ENCODE measurements at regions not wholly inside any gene's neighbourhood (a gene's known extent, or its start where the extent isn't known, plus 50 kb on each side); places are given as distances from the start of the nearest gene placed in this dataset.
"Not testable (repeated sequence)": the region's sequence is repeated elsewhere in the genome, so short reads cannot be mapped to it uniquely, and the experiment has no call there.

DNA sequence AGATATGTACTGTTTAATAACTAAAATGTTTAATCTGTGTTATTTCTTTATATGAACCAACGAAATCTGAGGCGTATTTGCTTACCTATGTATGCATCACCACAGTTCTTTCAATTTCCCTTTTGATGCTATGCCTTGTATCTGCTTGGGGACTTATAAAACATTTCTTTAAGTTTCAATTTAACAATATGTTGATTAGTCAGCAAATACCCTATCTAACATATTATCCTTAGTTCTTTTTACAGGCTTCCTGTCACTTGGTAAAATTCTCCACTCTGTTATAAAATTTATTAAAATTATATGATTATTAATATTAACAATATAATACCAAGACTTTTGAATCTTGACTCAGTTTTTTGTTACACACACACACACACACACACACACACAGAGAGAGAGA is 174.3 kb downstream of the CPS1 start:
- Mint-ChIP-seq H3K36me3 (ENCODE audit: low read depth) (no peaks in the 10 kb centered on the region), H3K9me3 (peaks cover 3% of the 10 kb centered on the region), H3K4me3 (no peak overlapping the region), H3K4me1 (ENCODE audit: low read depth) (no peaks in the 10 kb centered on the region), H3K27ac (no peak overlapping the region), H3K27me3 (ENCODE audit: low read depth) (no peaks in the 10 kb centered on the region)
- intact Hi-C loops (cut with micrococcal nuclease): no loop called here
- DNase-seq: no peak
- CTCF ChIA-PET: no interaction called here

DNA sequence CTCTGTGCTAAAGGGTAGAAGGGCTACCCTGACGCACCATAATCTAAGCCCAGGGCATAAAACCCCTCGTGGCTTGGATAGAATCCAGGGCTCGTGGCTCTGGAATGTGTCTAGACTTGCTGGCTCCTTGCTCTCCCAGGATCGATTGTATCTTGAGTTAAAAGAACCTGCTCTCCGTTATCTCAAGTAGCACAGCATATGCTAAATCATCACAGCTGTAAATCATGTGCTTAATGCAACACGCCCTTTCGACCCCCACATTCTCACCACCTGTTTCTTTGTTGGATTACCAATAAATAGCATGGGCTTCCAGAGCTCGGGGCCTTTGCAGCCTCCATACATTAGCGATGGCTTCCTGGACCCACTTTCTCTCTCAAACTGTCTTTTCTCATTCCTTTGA is 190.4 kb downstream of the CPS1 start:
- DNase-seq; H3K4me3 Mint-ChIP-seq; intact Hi-C loops (cut with micrococcal nuclease); H3K27ac Mint-ChIP-seq; H3K36me3 Mint-ChIP-seq (ENCODE audit: low read depth); H3K9me3 Mint-ChIP-seq; CTCF ChIA-PET; H3K4me1 Mint-ChIP-seq (ENCODE audit: low read depth); H3K27me3 Mint-ChIP-seq (ENCODE audit: low read depth): not testable (repeated sequence)

DNA sequence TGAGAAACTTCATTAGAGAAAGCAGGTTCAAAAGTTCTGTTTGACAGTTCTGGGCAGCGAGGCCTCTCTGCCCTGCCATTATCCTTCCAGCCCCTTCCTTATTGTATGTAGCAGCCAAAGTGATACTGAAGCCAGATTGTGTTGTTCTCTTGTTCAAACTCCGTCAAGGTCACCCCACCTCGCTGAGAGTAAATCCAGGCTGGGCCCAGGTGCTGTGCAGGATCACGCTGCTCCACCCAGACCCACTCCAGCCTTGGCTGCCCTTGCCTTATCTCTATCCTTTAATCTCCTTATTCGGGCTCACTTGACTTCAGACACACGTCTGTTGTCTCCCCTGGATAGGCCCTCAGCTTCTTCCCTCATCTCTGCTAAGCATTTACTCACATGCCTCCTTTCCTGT is 196.1 kb downstream of the CPS1 start:
- Mint-ChIP-seq H3K4me3 (no peak overlapping the region), H3K27ac (no peak overlapping the region), H3K4me1 (ENCODE audit: low read depth) (no peaks in the 10 kb centered on the region), H3K27me3 (ENCODE audit: low read depth) (peaks cover 2% of the 10 kb centered on the region), H3K36me3 (ENCODE audit: low read depth) (no peaks in the 10 kb centered on the region), H3K9me3 (no peaks in the 10 kb centered on the region)
- CTCF ChIA-PET: no interaction called here
- intact Hi-C loops (cut with micrococcal nuclease): no loop called here
- no peak for DNase-seq

DNA sequence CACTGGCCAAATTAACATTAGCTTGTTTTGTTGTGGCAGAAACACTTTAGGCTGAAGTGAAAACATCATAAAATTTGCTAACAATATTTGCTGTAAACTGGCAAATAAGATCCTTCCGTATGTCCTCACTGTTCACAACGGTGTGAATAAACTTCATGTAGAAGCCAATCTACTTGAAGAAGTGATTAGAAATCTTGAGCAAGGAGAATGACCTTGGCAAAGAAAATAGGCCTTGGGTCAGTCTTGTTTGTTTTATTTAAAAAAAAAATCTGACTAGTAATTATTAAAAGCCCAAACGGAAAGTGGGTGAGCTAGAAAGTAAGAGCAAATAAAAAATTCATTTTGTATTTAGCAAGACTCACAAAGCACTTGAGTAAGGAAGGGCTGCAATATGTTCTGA is 197.0 kb downstream of the CPS1 start:
- H3K27me3 Mint-ChIP-seq (ENCODE audit: low read depth): peaks cover 2% of the 10 kb centered on the region
- no peak overlapping the region for H3K27ac Mint-ChIP-seq
- H3K36me3 Mint-ChIP-seq (ENCODE audit: low read depth): no peaks in the 10 kb centered on the region
- H3K9me3 Mint-ChIP-seq: no peaks in the 10 kb centered on the region
- CTCF ChIA-PET: no interaction called here
- H3K4me1 Mint-ChIP-seq (ENCODE audit: low read depth): no peaks in the 10 kb centered on the region
- intact Hi-C loops (cut with micrococcal nuclease): no loop called here
- H3K4me3 Mint-ChIP-seq: no peak overlapping the region
- no peak for DNase-seq

DNA sequence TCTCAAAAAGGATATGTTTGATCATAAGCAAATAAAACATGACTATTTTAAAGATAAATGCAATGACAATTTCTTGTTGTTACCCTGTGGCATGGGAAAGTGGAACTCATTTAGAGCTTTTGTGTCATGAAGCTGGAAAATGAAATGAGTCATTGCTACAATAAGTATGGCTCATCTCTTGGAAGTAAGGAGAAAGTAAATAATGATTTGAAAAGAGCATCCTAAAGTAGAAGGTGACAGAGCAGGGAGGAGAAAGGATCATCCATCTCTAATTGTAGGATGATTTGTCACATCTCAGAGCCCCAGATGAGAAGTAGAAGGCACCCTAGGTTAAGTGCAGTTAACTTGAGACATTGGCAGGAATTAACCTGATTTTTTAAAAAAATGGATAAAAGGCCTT is 200.5 kb downstream of the CPS1 start:
- CTCF ChIA-PET: no interaction called here
- no peak overlapping the region for H3K27ac Mint-ChIP-seq

DNA sequence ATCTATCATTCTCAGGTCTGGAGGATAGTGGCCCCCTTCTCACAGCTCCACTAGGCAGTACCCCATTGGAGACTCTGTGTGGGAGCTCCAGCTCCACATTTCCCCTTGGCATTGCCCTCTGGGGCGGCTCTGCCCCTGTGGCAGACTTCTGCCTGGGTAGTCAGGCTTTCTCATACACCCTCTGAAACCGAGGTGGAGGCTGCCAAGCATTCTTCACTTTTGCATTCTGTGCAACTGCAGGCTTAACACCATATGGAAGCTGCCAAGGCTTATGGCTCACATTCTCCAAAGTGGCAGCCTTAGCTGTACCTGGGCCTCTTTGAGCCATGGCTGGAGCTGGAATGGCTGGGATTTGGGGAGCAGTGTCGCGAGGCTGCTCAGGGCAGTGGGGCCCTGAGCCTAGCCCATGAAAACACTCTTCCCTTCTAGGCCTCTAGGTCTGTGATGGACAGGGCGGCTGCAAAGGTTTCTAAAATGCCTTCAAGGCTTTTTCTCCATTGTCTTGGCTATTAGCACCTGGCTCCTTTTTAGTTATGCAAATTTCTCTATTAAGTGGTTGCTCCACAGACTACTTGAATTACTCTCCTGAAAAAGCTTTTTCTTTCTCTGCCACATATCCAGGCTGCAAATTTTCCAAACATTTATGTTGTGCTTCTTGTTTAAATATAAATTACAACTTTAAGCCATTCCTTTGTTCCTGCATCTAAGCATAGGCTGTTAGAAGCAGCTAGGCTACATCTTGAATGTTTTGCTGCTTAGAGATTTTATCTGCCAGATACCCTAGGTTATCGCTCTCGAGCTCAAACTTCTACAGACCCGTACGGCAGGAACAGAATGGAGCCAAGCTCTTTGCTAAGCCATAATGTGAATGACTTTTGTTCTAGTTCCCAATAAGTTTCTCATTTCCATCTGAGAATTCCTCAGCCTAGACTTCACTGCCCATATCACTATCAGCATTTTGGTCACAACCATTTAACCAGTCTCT is 206.5 kb downstream of the CPS1 start:
- Mint-ChIP-seq H3K9me3 (no peaks in the 10 kb centered on the region), H3K4me3 (no peak overlapping the region), H3K36me3 (ENCODE audit: low read depth) (no peaks in the 10 kb centered on the region), H3K27me3 (ENCODE audit: low read depth) (peaks cover 2% of the 10 kb centered on the region), H3K27ac (no peak overlapping the region), H3K4me1 (ENCODE audit: low read depth) (no peaks in the 10 kb centered on the region)
- intact Hi-C loops (cut with micrococcal nuclease): no loop called here
- CTCF ChIA-PET: no interaction called here
- DNase-seq: no peak

More for the DNA sequence above, 200.5 kb downstream of the CPS1 start:
- H3K36me3 Mint-ChIP-seq (ENCODE audit: low read depth): no peaks in the 10 kb centered on the region
- peaks cover 2% of the 10 kb centered on the region for H3K27me3 Mint-ChIP-seq (ENCODE audit: low read depth)
- H3K4me1 Mint-ChIP-seq (ENCODE audit: low read depth): no peaks in the 10 kb centered on the region
- H3K9me3 Mint-ChIP-seq: no peaks in the 10 kb centered on the region
- DNase-seq: no peak
- H3K4me3 Mint-ChIP-seq: no peak overlapping the region
- intact Hi-C loops (cut with micrococcal nuclease): no loop called here

DNA sequence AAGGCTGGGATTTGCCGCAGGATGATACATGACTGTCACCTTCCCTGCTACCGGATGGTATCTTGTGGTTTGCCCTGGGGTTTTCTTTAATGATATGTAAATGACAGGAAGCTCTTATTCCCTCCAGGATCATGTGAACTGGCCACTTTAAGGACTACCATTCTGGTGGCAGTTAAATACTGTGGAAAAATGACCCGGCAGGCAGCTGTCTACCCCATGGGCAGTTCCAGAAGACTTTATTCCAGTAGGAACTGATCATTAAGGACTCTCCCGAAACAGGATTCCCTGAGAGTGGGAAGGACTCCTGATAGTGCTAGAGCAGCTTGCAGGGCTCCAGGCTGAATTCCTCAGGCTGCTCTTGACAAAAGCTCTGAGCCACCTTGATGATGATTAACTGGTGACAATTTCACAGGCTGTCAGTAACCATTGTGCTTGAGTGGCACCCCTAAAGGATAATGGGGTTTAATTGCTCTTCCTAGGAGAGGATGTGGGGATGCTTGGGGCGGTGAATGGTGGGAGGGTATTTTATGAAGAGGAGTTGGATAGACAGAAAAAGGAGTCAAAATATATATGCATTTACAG is 212.0 kb downstream of the CPS1 start:
- no peaks in the 10 kb centered on the region for H3K4me1 Mint-ChIP-seq (ENCODE audit: low read depth)
- H3K4me3 Mint-ChIP-seq: no peak overlapping the region
- peaks cover under 1% of the 10 kb centered on the region for H3K27me3 Mint-ChIP-seq (ENCODE audit: low read depth)
- no peaks in the 10 kb centered on the region for H3K36me3 Mint-ChIP-seq (ENCODE audit: low read depth)
- peaks cover 10% of the 10 kb centered on the region for H3K9me3 Mint-ChIP-seq
- intact Hi-C loops (cut with micrococcal nuclease): no loop called here
- no peak for DNase-seq
- no peak overlapping the region for H3K27ac Mint-ChIP-seq
- CTCF ChIA-PET: no interaction called here

DNA sequence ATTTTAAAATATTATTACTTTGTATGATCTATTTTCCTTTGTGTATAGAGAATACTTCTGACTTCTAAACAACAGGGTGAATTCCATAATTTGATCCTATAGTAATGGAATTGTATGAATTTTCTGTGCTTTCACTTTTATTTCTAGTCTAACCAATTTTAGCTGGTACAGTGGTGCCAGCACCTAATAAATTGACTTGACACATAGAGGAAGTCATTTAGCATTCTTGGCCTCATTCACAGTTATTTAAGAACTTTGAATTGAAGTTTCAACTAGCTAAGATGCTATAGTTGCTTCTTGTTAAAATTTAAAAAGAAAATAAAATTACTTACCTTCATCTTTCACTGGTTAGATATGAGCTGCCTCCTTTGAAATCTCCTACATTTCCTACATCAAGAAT is 220.4 kb downstream of the CPS1 start:
- CTCF ChIA-PET: no interaction called here
- Mint-ChIP-seq H3K4me3 (no peak overlapping the region), H3K27ac (no peak overlapping the region), H3K27me3 (ENCODE audit: low read depth) (no peaks in the 10 kb centered on the region), H3K4me1 (ENCODE audit: low read depth) (no peaks in the 10 kb centered on the region), H3K36me3 (ENCODE audit: low read depth) (no peaks in the 10 kb centered on the region), H3K9me3 (peaks cover 3% of the 10 kb centered on the region)
- no peak for DNase-seq
- intact Hi-C loops (cut with micrococcal nuclease): no loop called here

DNA sequence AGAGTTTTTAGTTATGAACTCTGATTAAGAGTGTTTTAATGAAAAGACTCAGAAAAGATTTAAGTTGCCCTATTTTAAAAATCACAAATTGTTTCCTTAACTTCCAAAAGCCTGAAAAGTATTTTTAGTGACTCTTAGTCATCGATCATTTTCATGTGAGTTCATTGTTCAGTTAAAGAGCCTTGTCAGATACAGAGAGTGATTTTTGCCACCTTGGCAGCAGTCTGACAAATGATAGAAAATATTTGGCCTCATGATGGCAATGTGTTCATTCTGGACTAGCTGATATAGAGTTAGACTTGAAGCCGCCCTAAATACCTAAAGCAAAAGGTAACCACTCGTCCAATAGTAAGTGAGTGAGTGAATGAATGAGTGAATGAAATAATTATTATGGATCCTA is 225.8 kb downstream of the CPS1 start:
- no peaks in the 10 kb centered on the region for H3K4me1 Mint-ChIP-seq (ENCODE audit: low read depth)
- no peaks in the 10 kb centered on the region for H3K36me3 Mint-ChIP-seq (ENCODE audit: low read depth)
- CTCF ChIA-PET: no interaction called here
- H3K4me3 Mint-ChIP-seq: no peak overlapping the region
- intact Hi-C loops (cut with micrococcal nuclease): no loop called here
- no peaks in the 10 kb centered on the region for H3K27me3 Mint-ChIP-seq (ENCODE audit: low read depth)
- no peak overlapping the region for H3K27ac Mint-ChIP-seq
- DNase-seq: no peak
- H3K9me3 Mint-ChIP-seq: peaks cover 1% of the 10 kb centered on the region

DNA sequence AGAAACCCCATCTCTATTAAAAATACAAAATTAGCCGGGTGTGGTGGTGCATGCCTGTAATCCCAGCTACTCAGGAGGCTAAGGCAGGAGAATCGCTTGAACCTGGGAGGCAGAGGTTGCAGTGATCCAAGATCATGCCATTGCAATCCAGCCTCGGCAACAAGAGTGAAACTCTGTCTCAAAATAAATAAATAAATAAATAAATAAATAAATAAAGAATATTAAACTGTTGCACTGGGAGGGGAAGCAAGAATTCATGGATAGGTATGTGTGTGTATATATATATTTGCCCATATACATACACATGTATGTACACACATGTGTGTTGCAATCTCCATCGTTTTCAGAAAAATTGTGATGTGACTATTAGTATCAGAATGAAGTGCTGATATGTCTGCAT is 231.4 kb downstream of the CPS1 start:
- H3K4me1 Mint-ChIP-seq (ENCODE audit: low read depth); H3K36me3 Mint-ChIP-seq (ENCODE audit: low read depth); H3K9me3 Mint-ChIP-seq; H3K27me3 Mint-ChIP-seq (ENCODE audit: low read depth); CTCF ChIA-PET; DNase-seq; H3K27ac Mint-ChIP-seq; intact Hi-C loops (cut with micrococcal nuclease); H3K4me3 Mint-ChIP-seq: not testable (repeated sequence)

DNA sequence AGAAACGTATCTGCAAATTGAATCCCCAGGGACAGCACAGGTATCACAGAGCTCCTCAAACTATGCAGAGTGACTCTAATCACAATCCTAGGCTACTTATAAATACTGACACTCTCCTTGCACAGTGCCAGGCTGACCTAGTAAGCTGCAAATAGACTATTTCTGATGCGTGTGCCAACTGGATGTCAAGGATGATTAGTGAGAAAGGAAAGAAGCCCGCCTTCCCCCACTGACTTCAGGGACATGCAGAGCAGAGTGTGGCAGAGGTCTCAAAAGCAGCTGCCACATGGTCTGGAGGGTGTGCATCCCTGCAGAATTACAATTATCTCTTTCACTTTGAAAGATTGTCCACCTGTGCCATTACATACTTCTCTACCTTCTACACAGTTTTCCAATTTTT is 235.6 kb downstream of the CPS1 start:
- intact Hi-C loops (cut with micrococcal nuclease): no loop called here
- CTCF ChIA-PET: no interaction called here
- Mint-ChIP-seq H3K36me3 (ENCODE audit: low read depth) (no peaks in the 10 kb centered on the region), H3K9me3 (no peaks in the 10 kb centered on the region), H3K4me1 (ENCODE audit: low read depth) (no peaks in the 10 kb centered on the region), H3K27ac (no peak overlapping the region), H3K4me3 (no peak overlapping the region), H3K27me3 (ENCODE audit: low read depth) (no peaks in the 10 kb centered on the region)
- no peak for DNase-seq

DNA sequence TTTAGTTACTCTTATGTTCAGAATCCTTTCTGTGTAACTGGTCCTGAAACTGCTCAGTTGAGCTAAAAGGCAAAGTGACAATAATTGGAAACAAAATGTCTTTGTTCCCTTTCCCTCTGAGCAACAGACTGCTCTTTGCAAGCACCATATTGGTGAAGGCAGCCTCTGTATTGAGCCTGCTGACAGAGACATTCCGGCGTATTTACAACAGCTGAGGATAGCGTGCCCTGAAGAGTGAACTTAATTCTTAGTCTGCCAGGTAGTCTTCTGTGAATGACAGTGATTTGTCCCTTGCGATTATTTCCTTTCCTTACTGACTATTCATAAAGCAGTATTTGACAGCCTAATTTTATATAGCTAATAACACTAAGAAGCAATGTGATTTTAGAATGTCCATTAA is 239.1 kb downstream of the CPS1 start:
- Mint-ChIP-seq H3K4me3 (no peak overlapping the region), H3K27me3 (ENCODE audit: low read depth) (no peaks in the 10 kb centered on the region), H3K9me3 (no peaks in the 10 kb centered on the region), H3K4me1 (ENCODE audit: low read depth) (no peaks in the 10 kb centered on the region), H3K27ac (no peak overlapping the region), H3K36me3 (ENCODE audit: low read depth) (no peaks in the 10 kb centered on the region)
- CTCF ChIA-PET: no interaction called here
- intact Hi-C loops (cut with micrococcal nuclease): no loop called here
- DNase-seq: no peak

DNA sequence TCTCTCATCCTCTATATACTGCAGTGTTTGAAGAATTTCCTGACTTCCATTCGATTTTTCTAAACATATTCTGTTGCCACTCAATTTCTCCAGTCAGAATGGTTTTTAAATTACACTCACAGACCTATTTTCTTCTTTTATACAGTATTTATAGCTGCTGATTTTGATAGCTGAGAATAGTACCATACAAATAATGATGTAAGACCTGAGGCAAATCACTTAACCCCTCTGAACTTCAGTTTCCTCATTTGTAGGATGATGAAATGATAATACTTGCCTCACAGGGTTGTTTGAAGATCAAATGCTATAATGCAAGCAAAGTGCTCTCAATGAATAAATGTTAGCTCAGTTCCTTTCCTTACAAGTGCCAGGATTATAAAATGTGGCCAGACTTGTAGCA is 241.8 kb downstream of the CPS1 start:
- intact Hi-C loops (cut with micrococcal nuclease): no loop called here

More for the DNA sequence above, 241.8 kb downstream of the CPS1 start:
- DNase-seq: no peak
- Mint-ChIP-seq H3K27me3 (ENCODE audit: low read depth) (no peaks in the 10 kb centered on the region), H3K36me3 (ENCODE audit: low read depth) (no peaks in the 10 kb centered on the region), H3K9me3 (peaks cover 2% of the 10 kb centered on the region), H3K27ac (no peak overlapping the region), H3K4me1 (ENCODE audit: low read depth) (no peaks in the 10 kb centered on the region), H3K4me3 (no peak overlapping the region)
- CTCF ChIA-PET: no interaction called here

Data from activated naive CD4-positive, alpha-beta T cell treated with anti-CD3 and anti-CD28 coated beads for 36 hours (primary cell).